SK-N-SH (cell line): ENCODE measurements at regions not wholly inside any gene's neighbourhood (a gene's known extent, or its start where the extent isn't known, plus 50 kb on each side); places are given as distances from the start of the nearest gene placed in this dataset.

Experiments
- CTCF ChIA-PET: fragments of 300-600, 350-600 bp; formaldehyde crosslinking; extraction: SDS; loops from one replicate; lab custom pipeline; 2021; lab: Yijun Ruan, JAX
- POLR2A ChIA-PET: fragments of 350-600 bp; sonication (Branson Sonifier 250); formaldehyde crosslinking; extraction: SDS; loops from one replicate; lab custom pipeline; 2020; ENCODE audit warnings: antibody characterized with exemption, inconsistent platforms; lab: Yijun Ruan, JAX
- DNase-seq: peaks from one replicate; pipeline ENCODE4 v3.0.0; 2012
- H2AFZ ChIP-seq: fragments of 200-600 bp; sonication (generic); 2 replicates; pipeline ENCODE4 v1.8.1; 2016; ENCODE audit warnings: antibody characterized with exemption, mild to moderate bottlenecking, low read depth
- H3F3A ChIP-seq: fragments of 200-600 bp; sonication (generic); replicated peaks from 2 replicates; pipeline ENCODE3; 2016; ENCODE audit warnings: antibody characterized with exemption, mild to moderate bottlenecking; ENCODE audit not compliant: insufficient read depth
- H3K27ac ChIP-seq, 2 experiments: fragments of 200-500 bp in 1 of 2; fragments of 200-600 bp in 1 of 2; sonication (Bioruptor generic) in 1 of 2; sonication (generic), shearing (Covaris generic) in 1 of 2; 2 replicates each; pipeline versions ENCODE4 v1.5.1 to v1.6.1; 2014 to 2016; ENCODE audit warnings: low read depth in 2 of 2, inconsistent platforms in 1 of 2, low read length in 1 of 2, mild to moderate bottlenecking in 1 of 2, mixed read lengths in 1 of 2
- H3K27me3 ChIP-seq: fragments of 200-600 bp; sonication (generic), shearing (Covaris generic); 2 replicates; pipeline ENCODE4 v1.6.1; 2016; ENCODE audit warnings: mixed run types; ENCODE audit not compliant: insufficient read depth
- H3K36me3 ChIP-seq, 2 experiments: fragments of 200-500 bp in 1 of 2; fragments of 200-600 bp in 1 of 2; sonication (Bioruptor generic) in 1 of 2; sonication (generic) in 1 of 2; replicated peaks in 1 of 2; 2 replicates each; pipeline versions ENCODE3 to v1.5.1; 2014 to 2016; ENCODE audit warnings: low read length in 1 of 2, mild to moderate bottlenecking in 1 of 2; ENCODE audit not compliant: insufficient read depth in 2 of 2, control insufficient read depth in 1 of 2
- H3K4me1 ChIP-seq, 2 experiments: fragments of 200-500 bp in 1 of 2; fragments of 200-600 bp in 1 of 2; sonication (Bioruptor generic) in 1 of 2; sonication (generic), shearing (Covaris generic) in 1 of 2; 2 replicates each; pipeline versions ENCODE4 v1.5.1 to v1.6.1; 2014 to 2016; ENCODE audit warnings: low read depth in 1 of 2, low read length in 1 of 2, mixed run types in 1 of 2; ENCODE audit not compliant: insufficient read depth in 2 of 2, control insufficient read depth in 1 of 2
- H3K4me2 ChIP-seq: fragments of 200-600 bp; sonication (generic), shearing (Covaris generic); 2 replicates; pipeline ENCODE4 v1.6.1; 2017; ENCODE audit warnings: mixed run types
- H3K4me3 ChIP-seq, 2 experiments: fragments of 200-500 bp in 1 of 2; fragments of 200-600 bp in 1 of 2; sonication (Bioruptor generic) in 1 of 2; sonication (generic), shearing (Covaris generic) in 1 of 2; 2 replicates each; pipeline versions ENCODE4 v1.5.1 to v1.8.1; 2014 to 2016; ENCODE audit warnings: low read depth in 2 of 2, inconsistent platforms in 1 of 2, low read length in 1 of 2, mild to moderate bottlenecking in 1 of 2, mixed read lengths in 1 of 2, moderate library complexity in 1 of 2
- H3K79me2 ChIP-seq: fragments of 200-600 bp; sonication (generic); 2 replicates; pipeline ENCODE4 v1.8.1; 2017; ENCODE audit warnings: mild to moderate bottlenecking; ENCODE audit not compliant: insufficient read depth
- H3K9ac ChIP-seq: fragments of 200-600 bp; sonication (generic); 2 replicates; pipeline ENCODE4 v1.6.1; 2017; ENCODE audit warnings: mixed run types
- H3K9me2 ChIP-seq: fragments of 200-600 bp; sonication (generic); 2 replicates; pipeline ENCODE4 v1.6.1; 2017; ENCODE audit warnings: mixed run types
- H3K9me3 ChIP-seq: fragments of 200-600 bp; sonication (generic); 2 replicates; pipeline ENCODE4 v1.6.1; 2017; ENCODE audit warnings: mixed run types, mild to moderate bottlenecking, moderate library complexity
- H4K20me1 ChIP-seq: fragments of 200-600 bp; sonication (generic); 2 replicates; pipeline ENCODE4 v1.6.1; 2017; ENCODE audit warnings: mild to moderate bottlenecking, mixed run types; ENCODE audit not compliant: insufficient read depth
- ELF1 ChIP-seq: IDR thresholded peaks from 2 replicates; pipeline ENCODE4 v1.4.0; 2012
- EZH2phosphoT487 ChIP-seq: fragments of 200-600 bp; sonication (generic); IDR thresholded peaks from 2 replicates; pipeline ENCODE4 v1.6.1; 2017; ENCODE audit warnings: low read depth, mixed run types, mild to moderate bottlenecking, antibody characterized with exemption, moderate library complexity, borderline replicate concordance
- GABPA ChIP-seq: IDR thresholded peaks from 2 replicates; pipeline ENCODE4 v1.4.0; 2012; ENCODE audit warnings: low read depth, mild to moderate bottlenecking
- GATA2 ChIP-seq: sonication (generic); formaldehyde crosslinking; IDR thresholded peaks from 2 replicates; pipeline ENCODE4 v1.5.0; 2020; ENCODE audit warnings: mild to moderate bottlenecking, missing genetic modification reagents
- NRF1 ChIP-seq: IDR thresholded peaks from 2 replicates; pipeline ENCODE4 v1.6.1; 2012; ENCODE audit warnings: low read depth, mild to moderate bottlenecking, low read length
- POLR2AphosphoS5 ChIP-seq: IDR thresholded peaks from 2 replicates; pipeline ENCODE4 v1.6.1; 2012; ENCODE audit warnings: low read depth, low read length
- RCOR1 ChIP-seq: fragments of 150-350 bp; IDR thresholded peaks from 2 replicates; pipeline ENCODE4 v1.6.1; 2017; ENCODE audit warnings: antibody characterized with exemption, low read length
- RFX5 ChIP-seq: IDR thresholded peaks from 2 replicates; pipeline ENCODE4 v1.6.1; 2012; ENCODE audit warnings: mild to moderate bottlenecking, improper control_type of control experiment, low read length
- SIN3A ChIP-seq: IDR thresholded peaks from 2 replicates; pipeline ENCODE4 v1.6.1; 2012; ENCODE audit warnings: low read depth, mild to moderate bottlenecking, low read length, moderate library complexity, borderline replicate concordance
- SMC3 ChIP-seq: IDR thresholded peaks from 2 replicates; pipeline ENCODE4 v1.6.1; 2012; ENCODE audit warnings: low read depth, low read length, improper control_type of control experiment
- TAF1 ChIP-seq: IDR thresholded peaks from 2 replicates; pipeline ENCODE4 v1.6.1; 2012; ENCODE audit warnings: low read depth, mild to moderate bottlenecking, low read length, moderate library complexity, borderline replicate concordance
- TEAD4 ChIP-seq: IDR thresholded peaks from 2 replicates; pipeline ENCODE4 v1.4.0; 2012; ENCODE audit warnings: mild to moderate bottlenecking, borderline replicate concordance; ENCODE audit not compliant: insufficient read depth
- YY1 ChIP-seq: IDR thresholded peaks from 2 replicates; pipeline ENCODE4 v1.4.0; 2012; ENCODE audit warnings: low read depth, mild to moderate bottlenecking
- WGBS: methylation state at CpG from one replicate; pipeline ENCODE4 v1.1.6; 2017; ENCODE audit warnings: low lambda C conversion rate; 5-methylcytosine and 5-hydroxymethylcytosine counted together
- TF ChIP-seq, protein P1 (sequence below): fragments of 200-600 bp; sonication (generic); IDR thresholded peaks from 2 replicates; pipeline ENCODE4 v1.6.1; 2017; ENCODE audit warnings: antibody characterized with exemption, mild to moderate bottlenecking, moderate library complexity
- TF ChIP-seq, protein P2 (sequence below): fragments of 150-350 bp; IDR thresholded peaks from 2 replicates; pipeline ENCODE4 v1.6.1; 2016; ENCODE audit warnings: mild to moderate bottlenecking, low read depth, low read length
- TF ChIP-seq, protein P3 (sequence below): IDR thresholded peaks from 2 replicates; pipeline ENCODE4; 2012
- TF ChIP-seq, protein P4 (sequence below): IDR thresholded peaks from 2 replicates; pipeline ENCODE4 v1.4.0; 2012; ENCODE audit warnings: low read depth, borderline replicate concordance
- TF ChIP-seq, protein P5 (sequence below): IDR thresholded peaks from 2 replicates; pipeline ENCODE4 v1.4.0; 2012; ENCODE audit warnings: low read depth, borderline replicate concordance

DNA sequence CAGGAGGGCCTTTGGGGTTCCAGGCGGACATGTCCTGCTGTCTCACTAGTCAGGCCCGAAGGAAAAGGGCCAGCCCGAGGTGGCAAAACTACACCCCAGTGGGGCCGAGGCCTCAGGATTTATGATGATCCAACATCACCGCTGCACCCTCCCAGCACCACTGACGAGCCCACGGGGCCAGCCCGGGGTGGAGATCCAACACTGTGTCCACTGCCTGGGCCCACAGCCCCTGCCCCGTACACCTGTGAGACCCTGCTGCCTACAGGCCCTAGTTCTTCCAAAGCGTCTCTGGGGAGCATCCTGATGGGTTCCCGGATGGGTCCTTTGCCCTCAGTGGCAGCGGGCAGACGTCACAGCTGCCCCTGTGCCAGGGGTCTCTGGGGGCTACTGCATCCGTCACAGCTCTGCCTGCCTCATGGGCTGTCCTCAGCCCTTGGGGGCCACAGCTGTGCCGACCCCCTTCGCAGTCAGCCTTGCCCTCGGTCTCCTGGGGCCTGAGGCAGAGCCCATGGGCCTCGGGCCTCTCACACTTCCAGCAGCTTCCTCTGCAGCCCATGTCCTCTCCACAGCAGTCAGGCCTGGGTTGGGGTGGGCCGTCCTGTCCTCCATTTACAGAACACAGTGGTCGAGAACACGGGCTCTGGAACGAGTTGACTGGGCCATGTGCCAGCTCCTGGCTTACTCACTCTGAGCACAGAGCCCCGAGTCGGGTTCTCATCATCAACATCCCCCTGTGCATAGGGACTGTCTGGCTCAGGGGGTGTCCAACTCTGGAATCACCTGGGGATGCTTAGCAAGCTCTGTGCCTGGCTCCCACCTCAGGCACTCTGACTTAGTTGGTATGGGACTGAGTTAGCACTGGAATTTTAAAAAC lies 64.9 kb downstream of the FOXL3 start (continued):
- TF ChIP-seq, protein P1, sequence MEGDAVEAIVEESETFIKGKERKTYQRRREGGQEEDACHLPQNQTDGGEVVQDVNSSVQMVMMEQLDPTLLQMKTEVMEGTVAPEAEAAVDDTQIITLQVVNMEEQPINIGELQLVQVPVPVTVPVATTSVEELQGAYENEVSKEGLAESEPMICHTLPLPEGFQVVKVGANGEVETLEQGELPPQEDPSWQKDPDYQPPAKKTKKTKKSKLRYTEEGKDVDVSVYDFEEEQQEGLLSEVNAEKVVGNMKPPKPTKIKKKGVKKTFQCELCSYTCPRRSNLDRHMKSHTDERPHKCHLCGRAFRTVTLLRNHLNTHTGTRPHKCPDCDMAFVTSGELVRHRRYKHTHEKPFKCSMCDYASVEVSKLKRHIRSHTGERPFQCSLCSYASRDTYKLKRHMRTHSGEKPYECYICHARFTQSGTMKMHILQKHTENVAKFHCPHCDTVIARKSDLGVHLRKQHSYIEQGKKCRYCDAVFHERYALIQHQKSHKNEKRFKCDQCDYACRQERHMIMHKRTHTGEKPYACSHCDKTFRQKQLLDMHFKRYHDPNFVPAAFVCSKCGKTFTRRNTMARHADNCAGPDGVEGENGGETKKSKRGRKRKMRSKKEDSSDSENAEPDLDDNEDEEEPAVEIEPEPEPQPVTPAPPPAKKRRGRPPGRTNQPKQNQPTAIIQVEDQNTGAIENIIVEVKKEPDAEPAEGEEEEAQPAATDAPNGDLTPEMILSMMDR: no peak

DNA sequence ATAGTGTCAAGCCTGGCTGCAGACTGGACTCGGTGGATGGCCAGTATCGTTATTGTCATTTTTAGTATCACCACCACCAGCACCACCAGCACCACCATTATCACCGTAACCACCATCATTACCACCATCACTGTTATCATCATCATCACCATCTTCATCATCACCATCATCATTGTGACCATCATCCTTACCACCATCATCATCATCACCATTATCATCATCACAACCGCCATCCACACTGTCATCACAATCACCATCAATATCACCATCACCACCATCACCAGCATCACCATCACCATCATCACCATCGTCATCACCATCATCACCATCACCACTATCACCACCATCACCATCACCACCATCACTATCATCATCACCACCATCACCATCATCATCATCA lies 65.6 kb downstream of the FOXL3 start:
- H4K20me1 ChIP-seq: no peaks in the 10 kb centered on the region
- no peaks in the 10 kb centered on the region for H3K36me3 ChIP-seq
- POLR2A ChIA-PET: no interaction called here
- no peak overlapping the region for H3K9ac ChIP-seq
- H3K27me3 ChIP-seq: no peaks in the 10 kb centered on the region
- H3K27ac ChIP-seq: no peak overlapping the region
- H3K9me3 ChIP-seq: no peaks in the 10 kb centered on the region
- no peaks in the 10 kb centered on the region for H3K9me2 ChIP-seq
- no peaks in the 10 kb centered on the region for H3F3A ChIP-seq
- TF ChIP-seq YY1 (no peak), ELF1 (no peak), RCOR1 (no peak), GABPA (no peak), EZH2phosphoT487 (no peak), TEAD4 (no peak)
- TF ChIP-seq, protein P2, sequence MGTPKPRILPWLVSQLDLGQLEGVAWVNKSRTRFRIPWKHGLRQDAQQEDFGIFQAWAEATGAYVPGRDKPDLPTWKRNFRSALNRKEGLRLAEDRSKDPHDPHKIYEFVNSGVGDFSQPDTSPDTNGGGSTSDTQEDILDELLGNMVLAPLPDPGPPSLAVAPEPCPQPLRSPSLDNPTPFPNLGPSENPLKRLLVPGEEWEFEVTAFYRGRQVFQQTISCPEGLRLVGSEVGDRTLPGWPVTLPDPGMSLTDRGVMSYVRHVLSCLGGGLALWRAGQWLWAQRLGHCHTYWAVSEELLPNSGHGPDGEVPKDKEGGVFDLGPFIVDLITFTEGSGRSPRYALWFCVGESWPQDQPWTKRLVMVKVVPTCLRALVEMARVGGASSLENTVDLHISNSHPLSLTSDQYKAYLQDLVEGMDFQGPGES: no peak
- TF ChIP-seq, all 33 proteins: peak for 0
- Histone ChIP-seq H3K4me1 (no peaks in the 10 kb centered on the region), H3K4me3 (no peak overlapping the region), H2AFZ (no peak overlapping the region), H3K4me2 (no peak overlapping the region), H3K79me2 (no peaks in the 10 kb centered on the region)
- no peak for DNase-seq
- 74% methylated on average over 5 of the region's 5 CpGs for WGBS
- CTCF ChIA-PET: interaction anchor here (1.5 kb wide), 1 partner anchor 34 kb away, joined by 3 read pairs; no protein-coding TSS in a partner anchor

DNA sequence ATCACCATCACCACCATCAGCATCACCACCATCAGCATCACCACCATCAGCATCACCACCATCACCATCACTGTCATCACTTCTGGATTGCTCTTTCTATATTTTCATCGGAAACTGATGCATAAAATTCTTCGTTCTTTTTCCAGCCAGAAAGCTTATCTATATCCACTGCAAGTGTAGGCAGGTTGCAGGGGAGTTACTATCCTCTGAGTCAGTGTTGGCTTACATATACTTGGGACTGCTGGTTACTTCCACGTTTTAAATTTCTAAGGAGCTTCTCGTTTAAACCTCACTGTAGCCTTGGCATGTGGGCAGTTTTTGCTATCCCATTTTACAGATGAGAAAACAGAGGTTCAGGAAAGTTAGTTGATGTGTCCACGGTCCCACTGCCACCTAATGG lies 66.1 kb downstream of the FOXL3 start:
- H3K9ac ChIP-seq: no peak overlapping the region
- H2AFZ ChIP-seq: no peak overlapping the region
- no peaks in the 10 kb centered on the region for H3K79me2 ChIP-seq
- POLR2A ChIA-PET: no interaction called here
- no peaks in the 10 kb centered on the region for H3K4me1 ChIP-seq
- CTCF ChIA-PET: interaction anchor here (1.2 to 1.5 kb wide), 2 partner anchors 24 to 34 kb away, joined by 3 to 4 read pairs; no protein-coding TSS in a partner anchor
- H4K20me1 ChIP-seq: no peaks in the 10 kb centered on the region
- no peak overlapping the region for H3K4me2 ChIP-seq
- no peak overlapping the region for H3K27ac ChIP-seq
- no peaks in the 10 kb centered on the region for H3K27me3 ChIP-seq
- no peaks in the 10 kb centered on the region for H3K36me3 ChIP-seq
- no peak overlapping the region for H3K4me3 ChIP-seq
- DNase-seq: no peak
- H3F3A ChIP-seq: no peaks in the 10 kb centered on the region
- H3K9me3 ChIP-seq: no peaks in the 10 kb centered on the region
- no peaks in the 10 kb centered on the region for H3K9me2 ChIP-seq
- 42% methylated on average over 5 of the region's 5 CpGs for WGBS
- TF ChIP-seq, protein P3, sequence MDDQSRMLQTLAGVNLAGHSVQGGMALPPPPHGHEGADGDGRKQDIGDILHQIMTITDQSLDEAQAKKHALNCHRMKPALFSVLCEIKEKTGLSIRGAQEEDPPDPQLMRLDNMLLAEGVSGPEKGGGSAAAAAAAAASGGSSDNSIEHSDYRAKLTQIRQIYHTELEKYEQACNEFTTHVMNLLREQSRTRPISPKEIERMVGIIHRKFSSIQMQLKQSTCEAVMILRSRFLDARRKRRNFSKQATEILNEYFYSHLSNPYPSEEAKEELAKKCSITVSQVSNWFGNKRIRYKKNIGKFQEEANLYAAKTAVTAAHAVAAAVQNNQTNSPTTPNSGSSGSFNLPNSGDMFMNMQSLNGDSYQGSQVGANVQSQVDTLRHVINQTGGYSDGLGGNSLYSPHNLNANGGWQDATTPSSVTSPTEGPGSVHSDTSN: no peak
- TF ChIP-seq TAF1 (no peak), RCOR1 (no peak), SMC3 (no peak), POLR2AphosphoS5 (no peak), NRF1 (no peak), EZH2phosphoT487 (no peak), SIN3A (no peak), RFX5 (no peak), GATA2 (CRISPR knock-in tag) (no peak)
- TF ChIP-seq, protein P4, sequence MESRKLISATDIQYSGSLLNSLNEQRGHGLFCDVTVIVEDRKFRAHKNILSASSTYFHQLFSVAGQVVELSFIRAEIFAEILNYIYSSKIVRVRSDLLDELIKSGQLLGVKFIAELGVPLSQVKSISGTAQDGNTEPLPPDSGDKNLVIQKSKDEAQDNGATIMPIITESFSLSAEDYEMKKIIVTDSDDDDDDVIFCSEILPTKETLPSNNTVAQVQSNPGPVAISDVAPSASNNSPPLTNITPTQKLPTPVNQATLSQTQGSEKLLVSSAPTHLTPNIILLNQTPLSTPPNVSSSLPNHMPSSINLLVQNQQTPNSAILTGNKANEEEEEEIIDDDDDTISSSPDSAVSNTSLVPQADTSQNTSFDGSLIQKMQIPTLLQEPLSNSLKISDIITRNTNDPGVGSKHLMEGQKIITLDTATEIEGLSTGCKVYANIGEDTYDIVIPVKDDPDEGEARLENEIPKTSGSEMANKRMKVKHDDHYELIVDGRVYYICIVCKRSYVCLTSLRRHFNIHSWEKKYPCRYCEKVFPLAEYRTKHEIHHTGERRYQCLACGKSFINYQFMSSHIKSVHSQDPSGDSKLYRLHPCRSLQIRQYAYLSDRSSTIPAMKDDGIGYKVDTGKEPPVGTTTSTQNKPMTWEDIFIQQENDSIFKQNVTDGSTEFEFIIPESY: no peak
- TF ChIP-seq, protein P5, sequence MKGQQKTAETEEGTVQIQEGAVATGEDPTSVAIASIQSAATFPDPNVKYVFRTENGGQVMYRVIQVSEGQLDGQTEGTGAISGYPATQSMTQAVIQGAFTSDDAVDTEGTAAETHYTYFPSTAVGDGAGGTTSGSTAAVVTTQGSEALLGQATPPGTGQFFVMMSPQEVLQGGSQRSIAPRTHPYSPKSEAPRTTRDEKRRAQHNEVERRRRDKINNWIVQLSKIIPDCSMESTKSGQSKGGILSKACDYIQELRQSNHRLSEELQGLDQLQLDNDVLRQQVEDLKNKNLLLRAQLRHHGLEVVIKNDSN: no peak
